Sigmoid colon (tissue), 4 donors: ENCODE measurements at regions not wholly inside any gene's neighbourhood (a gene's known extent, or its start where the extent isn't known, plus 50 kb on each side); places are given as distances from the start of the nearest gene placed in this dataset.

Experiments
- CTCF ChIP-seq, 4 experiments: fragments of 450-650 bp in 3 of 4; fragments of 200-600 bp in 1 of 4; IDR thresholded peaks; one replicate each; pipeline ENCODE4 v1.5.1; 2016 to 2019; ENCODE audit warnings: antibody characterized with exemption in 4 of 4, mild to moderate bottlenecking in 3 of 4, moderate library complexity in 2 of 4
- POLR2A ChIP-seq, 2 donors: fragments of 450-650 bp; IDR thresholded peaks; one replicate each; pipeline ENCODE4 v1.6.1; 2016; ENCODE audit warnings: antibody characterized with exemption in 2 of 2, mild to moderate bottlenecking in 2 of 2, moderate library complexity in 2 of 2
- POLR2AphosphoS5 ChIP-seq, 4 donors: sonication (generic); formaldehyde crosslinking; IDR thresholded peaks; one replicate each; pipeline ENCODE4 v1.6.1; 2017; ENCODE audit warnings: antibody characterized with exemption in 4 of 4

DNA sequence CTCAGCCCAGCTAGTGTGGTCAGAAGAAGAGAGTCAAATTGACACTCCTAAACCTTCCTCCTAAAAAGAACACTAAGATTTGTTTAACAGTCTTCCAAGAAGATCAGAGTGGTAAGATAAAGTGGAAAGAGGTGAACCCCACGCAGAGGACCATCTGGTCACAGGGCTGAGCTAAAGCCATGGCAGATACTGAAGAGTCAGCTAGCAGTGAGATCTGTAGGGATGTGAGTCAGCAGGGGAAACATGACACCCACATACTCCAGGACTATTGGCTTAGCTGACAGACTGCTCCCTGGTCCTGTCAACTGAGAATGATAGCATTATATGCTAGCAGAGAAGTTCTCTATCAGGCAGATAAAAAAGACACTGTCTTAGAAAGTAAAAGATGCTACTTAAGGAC is 269.4 kb upstream of the ALG10 start:
- TF ChIP-seq CTCF (IDR thresholded peaks at IDR 0.05), result no peak
- TF ChIP-seq POLR2A (IDR thresholded peaks at IDR 0.05), result no peak
- no peak for TF ChIP-seq POLR2AphosphoS5 (IDR thresholded peaks at IDR 0.05)
